SK-N-SH treated with all-trans-retinoic acid at 6 μM for 48 hours (cell line): ENCODE measurements at regions not wholly inside any gene's neighbourhood (a gene's known extent, or its start where the extent isn't known, plus 50 kb on each side); places are given as distances from the start of the nearest gene placed in this dataset.

Experiments
- TCF4 ChIP-seq: fragments of 250-450 bp; sonication (Bioruptor Pico); IDR thresholded peaks from 2 replicates; pipeline ENCODE4 v1.8.0; 2021; ENCODE audit warnings: mild to moderate bottlenecking, moderate library complexity, borderline replicate concordance
- ZFP30 ChIP-seq: fragments of 450-650 bp; formaldehyde crosslinking; IDR thresholded peaks from 2 replicates; pipeline ENCODE4 v1.5.0; 2022; ENCODE audit warnings: mild to moderate bottlenecking, moderate library complexity
- ZNF70 ChIP-seq: fragments of 450-650 bp; formaldehyde crosslinking; IDR thresholded peaks from 2 replicates; pipeline ENCODE4 v1.5.0; 2020; ENCODE audit warnings: mild to moderate bottlenecking, moderate library complexity
- ZNF8 ChIP-seq: fragments of 450-650 bp; formaldehyde crosslinking; IDR thresholded peaks from 2 replicates; pipeline ENCODE4 v1.5.0; 2020; ENCODE audit warnings: mild to moderate bottlenecking, moderate library complexity
- TF ChIP-seq, protein P1 (sequence below): fragments of 250-450 bp; sonication (Bioruptor Pico); IDR thresholded peaks from 2 replicates; pipeline ENCODE4 v1.8.0; 2020; ENCODE audit warnings: mild to moderate bottlenecking, moderate library complexity, borderline replicate concordance
- TF ChIP-seq, protein P2 (sequence below): fragments of 250-450 bp; sonication (Bioruptor Pico); IDR thresholded peaks from 2 replicates; pipeline ENCODE4 v1.5.1; 2021; ENCODE audit warnings: mild to moderate bottlenecking, moderate library complexity

DNA sequence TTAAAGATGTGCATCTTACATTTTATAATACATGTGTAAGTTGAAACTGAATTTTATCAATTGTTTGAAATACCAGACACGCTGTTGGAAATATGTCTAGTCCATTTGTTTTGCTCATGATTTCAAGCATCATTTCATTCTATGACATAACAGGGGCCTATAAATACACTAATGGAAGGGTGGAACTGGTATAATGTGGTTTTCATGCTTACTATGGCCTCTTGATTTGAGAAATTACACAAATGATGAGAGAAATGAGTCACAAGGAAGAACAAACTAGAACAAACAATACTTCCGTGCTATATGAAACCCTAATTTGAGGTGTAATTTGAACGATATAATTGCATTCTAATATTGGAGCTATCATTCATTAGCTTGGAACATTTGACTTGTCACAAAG lies 663.4 kb downstream of the SLC16A7 start:
- TF ChIP-seq ZNF8 (CRISPR knock-in tag) (no peak), ZFP30 (CRISPR knock-in tag) (no peak), ZNF70 (CRISPR knock-in tag) (no peak), TCF4 (CRISPR knock-in tag) (no peak)
- TF ChIP-seq, protein P1, sequence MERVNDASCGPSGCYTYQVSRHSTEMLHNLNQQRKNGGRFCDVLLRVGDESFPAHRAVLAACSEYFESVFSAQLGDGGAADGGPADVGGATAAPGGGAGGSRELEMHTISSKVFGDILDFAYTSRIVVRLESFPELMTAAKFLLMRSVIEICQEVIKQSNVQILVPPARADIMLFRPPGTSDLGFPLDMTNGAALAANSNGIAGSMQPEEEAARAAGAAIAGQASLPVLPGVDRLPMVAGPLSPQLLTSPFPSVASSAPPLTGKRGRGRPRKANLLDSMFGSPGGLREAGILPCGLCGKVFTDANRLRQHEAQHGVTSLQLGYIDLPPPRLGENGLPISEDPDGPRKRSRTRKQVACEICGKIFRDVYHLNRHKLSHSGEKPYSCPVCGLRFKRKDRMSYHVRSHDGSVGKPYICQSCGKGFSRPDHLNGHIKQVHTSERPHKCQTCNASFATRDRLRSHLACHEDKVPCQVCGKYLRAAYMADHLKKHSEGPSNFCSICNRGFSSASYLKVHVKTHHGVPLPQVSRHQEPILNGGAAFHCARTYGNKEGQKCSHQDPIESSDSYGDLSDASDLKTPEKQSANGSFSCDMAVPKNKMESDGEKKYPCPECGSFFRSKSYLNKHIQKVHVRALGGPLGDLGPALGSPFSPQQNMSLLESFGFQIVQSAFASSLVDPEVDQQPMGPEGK (CRISPR knock-in tag), result no peak
- TF ChIP-seq, protein P2, sequence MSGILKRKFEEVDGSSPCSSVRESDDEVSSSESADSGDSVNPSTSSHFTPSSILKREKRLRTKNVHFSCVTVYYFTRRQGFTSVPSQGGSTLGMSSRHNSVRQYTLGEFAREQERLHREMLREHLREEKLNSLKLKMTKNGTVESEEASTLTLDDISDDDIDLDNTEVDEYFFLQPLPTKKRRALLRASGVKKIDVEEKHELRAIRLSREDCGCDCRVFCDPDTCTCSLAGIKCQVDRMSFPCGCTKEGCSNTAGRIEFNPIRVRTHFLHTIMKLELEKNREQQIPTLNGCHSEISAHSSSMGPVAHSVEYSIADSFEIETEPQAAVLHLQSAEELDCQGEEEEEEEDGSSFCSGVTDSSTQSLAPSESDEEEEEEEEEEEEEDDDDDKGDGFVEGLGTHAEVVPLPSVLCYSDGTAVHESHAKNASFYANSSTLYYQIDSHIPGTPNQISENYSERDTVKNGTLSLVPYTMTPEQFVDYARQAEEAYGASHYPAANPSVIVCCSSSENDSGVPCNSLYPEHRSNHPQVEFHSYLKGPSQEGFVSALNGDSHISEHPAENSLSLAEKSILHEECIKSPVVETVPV, result no peak
